Upper lobe of left lung (tissue), 4 donors: ENCODE measurements at regions not wholly inside any gene's neighbourhood (a gene's known extent, or its start where the extent isn't known, plus 50 kb on each side); places are given as distances from the start of the nearest gene placed in this dataset.

Experiments
- CTCF ChIP-seq, 6 experiments: fragments of 450-650 bp in 4 of 6; fragments of 200-600 bp in 2 of 6; sonication (generic) in 2 of 6; IDR thresholded peaks; one replicate each; pipeline ENCODE4 v1.5.1; 2016 to 2019; ENCODE audit warnings: antibody characterized with exemption in 6 of 6
- POLR2A ChIP-seq, 4 donors: fragments of 450-650 bp; IDR thresholded peaks; one replicate each; pipeline ENCODE4 v1.5.1; 2016 to 2017; ENCODE audit warnings: antibody characterized with exemption in 4 of 4, mild to moderate bottlenecking in 2 of 4
- POLR2AphosphoS5 ChIP-seq, 2 donors: sonication (generic); formaldehyde crosslinking; IDR thresholded peaks; one replicate each; pipeline ENCODE4 v1.5.1; 2017; ENCODE audit warnings: antibody characterized with exemption in 2 of 2

GRCh38 chr5:52378237-52378636 is 409.5 kb upstream of the ITGA1 start:
- no peak for TF ChIP-seq POLR2AphosphoS5 (IDR thresholded peaks at IDR 0.05)
- no peak for TF ChIP-seq POLR2A (IDR thresholded peaks at IDR 0.05)
- TF ChIP-seq CTCF (IDR thresholded peaks at IDR 0.05): no peak
